H1 (cell line): ENCODE measurements at regions not wholly inside any gene's neighbourhood (a gene's known extent, or its start where the extent isn't known, plus 50 kb on each side); places are given as distances from the start of the nearest gene placed in this dataset.

Experiments used
- CEBPB ChIP-seq: IDR thresholded peaks from 2 replicates; pipeline ENCODE4 v1.6.1; 2012; ENCODE audit warnings: low read depth, low read length
- CTBP2 ChIP-seq: IDR thresholded peaks from 2 replicates; pipeline ENCODE4 v1.7.0; 2011; ENCODE audit warnings: borderline replicate concordance, mild to moderate bottlenecking, moderate library complexity, mixed read lengths, low read length; ENCODE audit not compliant: insufficient read depth, insufficient read length
- EP300 ChIP-seq, 2 experiments: IDR thresholded peaks; 1 replicate in 1 of 2; 2 replicates in 1 of 2; pipeline ENCODE4 v1.6.1; 2011 to 2012; ENCODE audit warnings: low read depth in 2 of 2, low read length in 2 of 2, mild to moderate bottlenecking in 2 of 2, borderline replicate concordance in 1 of 2, inconsistent platforms in 1 of 2, moderate library complexity in 1 of 2
- EZH2 ChIP-seq: fragments of 200-600 bp; sonication (generic); IDR thresholded peaks from 2 replicates; pipeline ENCODE4 v1.7.1; 2012; ENCODE audit warnings: low read depth, mild to moderate bottlenecking, moderate library complexity, low read length, inconsistent platforms; ENCODE audit not compliant: severe bottlenecking
- GABPA ChIP-seq: IDR thresholded peaks from 2 replicates; pipeline ENCODE4 v1.6.1; 2011; ENCODE audit warnings: mild to moderate bottlenecking, low read length, moderate library complexity, borderline replicate concordance; ENCODE audit not compliant: insufficient read depth
- JUND ChIP-seq: IDR thresholded peaks from 2 replicates; pipeline ENCODE4 v1.6.1; 2011; ENCODE audit warnings: mild to moderate bottlenecking, improper control_type of control experiment, low read length
- POLR2AphosphoS5 ChIP-seq: IDR thresholded peaks from 2 replicates; pipeline ENCODE4 v1.6.1; 2011; ENCODE audit warnings: low read depth, low read length
- RBBP5 ChIP-seq: IDR thresholded peaks from 2 replicates; pipeline ENCODE4 v1.7.1; 2012; ENCODE audit warnings: low read depth, mild to moderate bottlenecking, inconsistent platforms, low read length, moderate library complexity, borderline replicate concordance
- SIN3A ChIP-seq, 2 experiments: IDR thresholded peaks in 1 of 2; conservative IDR thresholded peaks in 1 of 2; 2 replicates each; pipeline ENCODE4 v1.6.1; 2011 to 2012; ENCODE audit warnings: low read length in 2 of 2, improper control_type of control experiment in 1 of 2, low read depth in 1 of 2, mild to moderate bottlenecking in 1 of 2
- SP1 ChIP-seq: IDR thresholded peaks from 2 replicates; pipeline ENCODE4 v1.6.1; 2011; ENCODE audit warnings: low read depth, low read length
- TF ChIP-seq, protein P1 (sequence below), 3 experiments: IDR thresholded peaks; 1 replicate in 2 of 3; 2 replicates in 1 of 3; pipeline versions ENCODE4 v1.5.1 to v1.6.1; 2011; ENCODE audit warnings: low read length in 3 of 3, mild to moderate bottlenecking in 3 of 3, inconsistent platforms in 2 of 3, low read depth in 1 of 3, moderate library complexity in 1 of 3; ENCODE audit not compliant: insufficient read depth in 1 of 3; ENCODE audit errors: control extremely low read depth in 1 of 3
- TF ChIP-seq, protein P2 (sequence below): IDR thresholded peaks from 2 replicates; pipeline ENCODE4 v1.6.1; 2012; ENCODE audit warnings: inconsistent platforms

DNA sequence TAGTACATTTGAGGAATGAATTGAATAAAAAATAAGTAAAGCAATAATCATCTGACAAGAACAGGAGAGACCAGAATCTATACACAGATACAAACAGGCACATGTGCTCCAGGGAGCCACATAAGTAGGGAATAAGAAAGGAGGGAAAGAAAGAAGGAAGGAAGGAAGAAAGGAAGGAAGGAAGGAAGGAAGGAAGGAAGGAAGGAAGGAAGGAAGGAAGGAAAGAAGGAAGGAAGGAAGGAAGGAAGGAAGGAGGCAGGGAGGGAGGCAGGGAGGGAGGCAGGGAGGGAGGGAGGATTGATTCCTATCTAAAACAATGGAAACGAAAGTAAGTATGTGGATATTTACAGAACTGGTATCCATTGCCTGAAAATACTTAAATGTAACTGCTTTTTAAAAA, 475.8 kb downstream of the NLGN4X start:
- TF ChIP-seq POLR2AphosphoS5 (no peak), RBBP5 (no peak), SP1 (no peak), SIN3A (conservative IDR thresholded peaks at IDR 0.05 in 1 of 2, IDR thresholded peaks at IDR 0.05 in 1 of 2; ENCODE audit: low read depth in 1 of 2, low read length in 2 of 2) (no peak), CEBPB (no peak), EP300 (IDR thresholded peaks at IDR 0.05; ENCODE audit: borderline replicate concordance in 1 of 2, low read depth in 2 of 2, low read length in 2 of 2) (no peak), EZH2 (no peak), CTBP2 (no peak), GABPA (no peak), JUND (no peak)
- TF ChIP-seq, protein P1, sequence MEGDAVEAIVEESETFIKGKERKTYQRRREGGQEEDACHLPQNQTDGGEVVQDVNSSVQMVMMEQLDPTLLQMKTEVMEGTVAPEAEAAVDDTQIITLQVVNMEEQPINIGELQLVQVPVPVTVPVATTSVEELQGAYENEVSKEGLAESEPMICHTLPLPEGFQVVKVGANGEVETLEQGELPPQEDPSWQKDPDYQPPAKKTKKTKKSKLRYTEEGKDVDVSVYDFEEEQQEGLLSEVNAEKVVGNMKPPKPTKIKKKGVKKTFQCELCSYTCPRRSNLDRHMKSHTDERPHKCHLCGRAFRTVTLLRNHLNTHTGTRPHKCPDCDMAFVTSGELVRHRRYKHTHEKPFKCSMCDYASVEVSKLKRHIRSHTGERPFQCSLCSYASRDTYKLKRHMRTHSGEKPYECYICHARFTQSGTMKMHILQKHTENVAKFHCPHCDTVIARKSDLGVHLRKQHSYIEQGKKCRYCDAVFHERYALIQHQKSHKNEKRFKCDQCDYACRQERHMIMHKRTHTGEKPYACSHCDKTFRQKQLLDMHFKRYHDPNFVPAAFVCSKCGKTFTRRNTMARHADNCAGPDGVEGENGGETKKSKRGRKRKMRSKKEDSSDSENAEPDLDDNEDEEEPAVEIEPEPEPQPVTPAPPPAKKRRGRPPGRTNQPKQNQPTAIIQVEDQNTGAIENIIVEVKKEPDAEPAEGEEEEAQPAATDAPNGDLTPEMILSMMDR (IDR thresholded peaks at IDR 0.05; ENCODE audit: control extremely low read depth in 1 of 3, insufficient read depth in 1 of 3, low read depth in 1 of 3, low read length in 3 of 3): no peak
- TF ChIP-seq, protein P2, sequence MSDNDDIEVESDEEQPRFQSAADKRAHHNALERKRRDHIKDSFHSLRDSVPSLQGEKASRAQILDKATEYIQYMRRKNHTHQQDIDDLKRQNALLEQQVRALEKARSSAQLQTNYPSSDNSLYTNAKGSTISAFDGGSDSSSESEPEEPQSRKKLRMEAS: no peak
